ENCODE measurements at regions not wholly inside any gene's neighbourhood (a gene's known extent, or its start where the extent isn't known, plus 50 kb on each side); places are given as distances from the start of the nearest gene placed in this dataset.

- DNase-seq: no peak
Measured at GRCh38 chr3:147756476-147756875, 347.3 kb downstream of the ZIC1 start.

- peak in 3 of 51 donors; percentile 0 to 6 (median 1) for DNase-seq
Measured at GRCh38 chr3:147757866-147758265, 348.7 kb downstream of the ZIC1 start.

- no peak for DNase-seq
Measured at GRCh38 chr3:147758771-147759170, 349.6 kb downstream of the ZIC1 start.

- no peak for DNase-seq
Measured at GRCh38 chr3:147760085-147760484, 350.9 kb downstream of the ZIC1 start.

GRCh38 chr3:147760941-147761340 is 351.8 kb downstream of the ZIC1 start:
- no peak for DNase-seq

- no peak for DNase-seq
Measured at GRCh38 chr3:147773116-147773630, 364.0 kb downstream of the ZIC1 start.

GRCh38 chr3:147775411-147775810 is 366.2 kb downstream of the ZIC1 start:
- no peak for DNase-seq

GRCh38 chr3:147775816-147776530 is 366.8 kb downstream of the ZIC1 start:
- no peak for DNase-seq

GRCh38 chr3:147793841-147794240 is 384.7 kb downstream of the ZIC1 start:
- no peak for DNase-seq

GRCh38 chr3:147794596-147794995 is 385.4 kb downstream of the ZIC1 start:
- DNase-seq: no peak

- no peak for DNase-seq
Measured at GRCh38 chr3:147795418-147795817, 386.3 kb downstream of the ZIC1 start.

GRCh38 chr3:147797095-147797494 is 387.9 kb downstream of the ZIC1 start:
- no peak for DNase-seq

- no peak for DNase-seq
Measured at GRCh38 chr3:147799601-147800000, 390.4 kb downstream of the ZIC1 start.

GRCh38 chr3:147807776-147808175 is 398.6 kb downstream of the ZIC1 start:
- no peak for DNase-seq

- no peak for DNase-seq
Measured at GRCh38 chr3:147809206-147809605, 400.0 kb downstream of the ZIC1 start.

- no peak for DNase-seq
Measured at GRCh38 chr3:147812186-147812911, 403.2 kb downstream of the ZIC1 start.

- DNase-seq: no peak
Measured at GRCh38 chr3:147813256-147813655, 404.1 kb downstream of the ZIC1 start.

- DNase-seq: no peak
Measured at GRCh38 chr3:147816752-147817151, 407.6 kb downstream of the ZIC1 start.

GRCh38 chr3:147832611-147833010 is 423.4 kb downstream of the ZIC1 start:
- DNase-seq: no peak

GRCh38 chr3:147836330-147836729 is 427.2 kb downstream of the ZIC1 start:
- no peak for DNase-seq

GRCh38 chr3:147838652-147839051 is 429.5 kb downstream of the ZIC1 start:
- no peak for DNase-seq

- DNase-seq: no peak
Measured at GRCh38 chr3:147843331-147843730, 434.2 kb downstream of the ZIC1 start.

- no peak for DNase-seq
Measured at GRCh38 chr3:147846293-147846692, 437.1 kb downstream of the ZIC1 start.
